Cardiac muscle cell (in vitro differentiated cells and primary cell): ENCODE measurements at regions not wholly inside any gene's neighbourhood (a gene's known extent, or its start where the extent isn't known, plus 50 kb on each side); places are given as distances from the start of the nearest gene placed in this dataset.
"Not testable (repeated sequence)": the region's sequence is repeated elsewhere in the genome, so short reads cannot be mapped to it uniquely, and the experiment has no call there.

Source experiments
- DNase-seq, 2 donors: peaks; one replicate each; pipeline versions ENCODE4 v3.0.0 to v3.0.0-alpha.2; 2010 to 2017; ENCODE audit warnings: low read depth in 1 of 2, low spot score in 1 of 2
- H3K27ac ChIP-seq: fragments of 200-600 bp; sonication (generic); 2 replicates; pipeline ENCODE4 v1.5.1; 2016
- H3K27me3 ChIP-seq: fragments of 200-600 bp; sonication (generic); 2 replicates; pipeline ENCODE4 v1.6.0; 2016; ENCODE audit warnings: control low read depth
- H3K36me3 ChIP-seq: fragments of 200-600 bp; sonication (generic); 2 replicates; pipeline ENCODE4 v1.5.1; 2016; ENCODE audit warnings: control low read depth
- H3K4me1 ChIP-seq: fragments of 200-600 bp; sonication (generic); 2 replicates; pipeline ENCODE4 v1.8.1; 2017; ENCODE audit warnings: low read depth, mild to moderate bottlenecking, mixed run types
- H3K4me3 ChIP-seq: fragments of 200-600 bp; sonication (generic); 2 replicates; pipeline ENCODE4 v1.5.1; 2016; ENCODE audit warnings: mild to moderate bottlenecking
- H3K9me3 ChIP-seq: fragments of 200-600 bp; sonication (generic); 2 replicates; pipeline ENCODE4 v1.5.1; 2017; ENCODE audit warnings: low read depth, mild to moderate bottlenecking, control low read depth
- TF ChIP-seq, protein P1 (sequence below): IDR thresholded peaks from 2 replicates; pipeline ENCODE4 v1.5.1; 2012; ENCODE audit warnings: low read depth, mild to moderate bottlenecking, low read length

DNA sequence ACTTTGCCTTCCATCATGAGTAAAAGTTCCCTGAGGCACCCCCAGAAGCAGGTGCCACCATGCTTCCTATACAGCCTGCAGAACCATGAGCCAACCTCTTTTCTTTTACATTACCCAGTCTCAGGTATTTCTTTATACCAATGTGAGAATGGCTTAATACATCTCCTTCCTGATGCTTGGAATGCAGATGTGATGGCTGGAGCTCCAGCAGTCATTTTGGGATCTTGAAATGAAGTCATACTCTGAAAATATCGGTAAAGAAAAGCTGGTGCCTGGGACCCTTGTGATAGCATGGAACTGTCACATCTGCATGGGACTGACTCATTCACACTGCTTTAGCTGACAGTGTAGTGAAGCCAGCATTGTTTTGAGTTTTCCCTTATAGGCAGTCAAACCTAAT, 634.5 kb upstream of the NRP1 start:
- TF ChIP-seq, protein P1, sequence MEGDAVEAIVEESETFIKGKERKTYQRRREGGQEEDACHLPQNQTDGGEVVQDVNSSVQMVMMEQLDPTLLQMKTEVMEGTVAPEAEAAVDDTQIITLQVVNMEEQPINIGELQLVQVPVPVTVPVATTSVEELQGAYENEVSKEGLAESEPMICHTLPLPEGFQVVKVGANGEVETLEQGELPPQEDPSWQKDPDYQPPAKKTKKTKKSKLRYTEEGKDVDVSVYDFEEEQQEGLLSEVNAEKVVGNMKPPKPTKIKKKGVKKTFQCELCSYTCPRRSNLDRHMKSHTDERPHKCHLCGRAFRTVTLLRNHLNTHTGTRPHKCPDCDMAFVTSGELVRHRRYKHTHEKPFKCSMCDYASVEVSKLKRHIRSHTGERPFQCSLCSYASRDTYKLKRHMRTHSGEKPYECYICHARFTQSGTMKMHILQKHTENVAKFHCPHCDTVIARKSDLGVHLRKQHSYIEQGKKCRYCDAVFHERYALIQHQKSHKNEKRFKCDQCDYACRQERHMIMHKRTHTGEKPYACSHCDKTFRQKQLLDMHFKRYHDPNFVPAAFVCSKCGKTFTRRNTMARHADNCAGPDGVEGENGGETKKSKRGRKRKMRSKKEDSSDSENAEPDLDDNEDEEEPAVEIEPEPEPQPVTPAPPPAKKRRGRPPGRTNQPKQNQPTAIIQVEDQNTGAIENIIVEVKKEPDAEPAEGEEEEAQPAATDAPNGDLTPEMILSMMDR = no peak
- Histone ChIP-seq H3K27ac (no peak overlapping the region), H3K27me3 (no peaks in the 10 kb centered on the region), H3K4me3 (no peak overlapping the region), H3K36me3 (no peaks in the 10 kb centered on the region), H3K9me3 (no peaks in the 10 kb centered on the region), H3K4me1 (peaks cover 7% of the 10 kb centered on the region)
- no peak for DNase-seq

DNA sequence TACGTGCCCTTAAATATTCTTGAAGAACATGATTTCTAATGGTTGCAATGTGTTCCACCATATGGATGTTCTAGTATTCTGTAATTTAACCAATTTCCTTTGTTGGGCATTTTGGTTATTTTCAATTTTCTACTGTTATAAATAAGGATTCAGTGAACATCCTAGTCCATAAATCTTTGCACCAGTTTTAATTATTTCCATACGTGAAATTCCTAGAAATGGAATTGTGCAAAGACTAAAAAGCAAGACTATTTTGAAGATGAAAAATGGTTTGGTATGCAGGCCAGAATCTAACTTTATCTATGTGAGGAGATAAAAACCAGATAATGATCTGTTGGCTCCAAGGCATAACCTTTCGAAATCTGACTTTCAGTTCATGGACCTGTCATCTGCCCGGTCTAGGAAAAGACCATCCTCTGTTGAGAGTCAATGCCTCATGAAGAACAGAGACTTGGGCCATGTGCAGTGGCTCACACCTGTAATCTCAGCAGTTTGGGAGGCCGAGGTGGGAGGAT, 633.2 kb upstream of the NRP1 start:
- Histone ChIP-seq H3K27ac (no peak overlapping the region), H3K4me3 (no peak overlapping the region), H3K9me3 (no peaks in the 10 kb centered on the region), H3K27me3 (no peaks in the 10 kb centered on the region), H3K4me1 (no peaks in the 10 kb centered on the region), H3K36me3 (no peaks in the 10 kb centered on the region)
- DNase-seq = no peak
- TF ChIP-seq, protein P1 = no peak

DNA sequence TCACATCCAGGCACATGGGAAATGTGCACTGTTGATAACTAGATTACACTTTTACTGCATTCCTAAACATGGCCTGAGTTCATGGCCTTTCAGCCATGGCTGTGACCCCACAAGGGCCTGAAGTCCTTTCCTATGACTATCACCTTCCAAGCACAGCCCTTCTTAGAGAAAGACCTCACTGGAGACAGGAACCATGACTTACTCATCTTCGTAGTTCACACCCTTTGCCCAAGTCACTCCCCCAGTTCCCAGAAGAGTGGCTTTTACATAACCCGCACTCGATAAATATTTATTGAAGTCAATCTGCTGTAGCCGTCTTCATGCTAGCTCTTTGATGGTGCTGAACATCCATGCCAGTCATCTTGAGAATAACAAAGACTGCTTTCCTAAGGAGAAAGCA, 632.5 kb upstream of the NRP1 start:
- no peaks in the 10 kb centered on the region for H3K27me3 ChIP-seq
- TF ChIP-seq, protein P1 = no peak
- no peak overlapping the region for H3K27ac ChIP-seq
- H3K36me3 ChIP-seq = no peaks in the 10 kb centered on the region
- H3K4me3 ChIP-seq = no peak overlapping the region
- DNase-seq = no peak
- no peaks in the 10 kb centered on the region for H3K9me3 ChIP-seq
- no peaks in the 10 kb centered on the region for H3K4me1 ChIP-seq

DNA sequence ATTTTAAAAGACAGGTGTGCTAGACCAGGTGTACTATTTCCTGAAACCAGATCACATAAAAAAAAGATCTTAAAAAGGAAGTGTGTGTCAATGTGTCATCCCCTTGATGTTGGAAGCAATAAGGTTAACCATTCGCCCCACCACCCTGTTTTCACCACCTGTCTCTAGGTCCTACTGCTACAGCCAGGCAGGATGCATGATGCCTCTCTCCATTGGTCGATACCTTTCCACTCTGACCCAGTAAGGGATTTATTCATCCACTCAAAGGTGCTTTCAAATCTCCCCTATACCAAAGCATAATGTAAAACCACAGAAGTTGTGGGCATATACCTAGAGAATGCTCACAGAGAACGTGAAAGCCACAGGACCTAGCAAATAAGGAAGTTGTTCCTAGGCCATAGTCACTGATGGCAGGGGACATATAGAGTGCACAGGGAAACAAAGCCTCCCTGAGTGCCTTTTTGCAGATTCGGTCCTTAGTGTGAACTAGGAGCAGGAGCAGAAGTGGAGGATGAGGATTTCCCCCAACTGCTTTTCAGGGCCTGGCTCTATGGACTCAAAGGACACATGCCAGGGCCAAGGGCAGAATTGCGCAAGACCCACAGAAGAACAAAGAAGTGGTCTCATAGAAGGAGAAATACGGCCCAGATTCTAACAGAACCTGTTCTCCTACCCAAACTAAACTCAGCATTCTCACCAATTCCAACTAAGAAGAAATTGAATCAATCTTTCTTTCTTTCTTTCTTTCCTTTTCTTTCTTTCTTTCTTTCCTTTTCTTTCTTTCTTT, 631.5 kb upstream of the NRP1 start:
- TF ChIP-seq, protein P1 = no peak
- no peak for DNase-seq
- Histone ChIP-seq H3K36me3 (no peaks in the 10 kb centered on the region), H3K9me3 (no peaks in the 10 kb centered on the region), H3K4me1 (no peaks in the 10 kb centered on the region), H3K27ac (no peak overlapping the region), H3K4me3 (no peak overlapping the region), H3K27me3 (no peaks in the 10 kb centered on the region)

DNA sequence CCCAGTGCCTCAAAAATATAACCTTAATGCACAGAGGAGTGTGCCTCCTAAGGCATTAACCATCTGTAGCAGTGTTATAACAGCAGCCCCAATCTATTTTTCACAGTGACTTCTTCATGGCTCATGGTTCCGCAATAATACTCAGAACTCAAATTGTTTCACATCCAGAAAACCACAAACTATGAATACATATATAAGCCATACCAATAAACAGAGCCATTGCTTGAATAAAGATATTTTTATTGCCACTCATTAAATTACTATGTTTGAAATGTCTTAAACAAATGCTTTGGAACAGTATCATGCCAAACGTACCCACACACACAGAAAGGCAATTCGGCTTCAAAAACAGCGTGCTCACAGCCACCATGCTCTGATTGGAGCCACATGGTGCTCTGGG, 629.3 kb upstream of the NRP1 start:
- Histone ChIP-seq H3K27me3 (no peaks in the 10 kb centered on the region), H3K36me3 (no peaks in the 10 kb centered on the region), H3K4me3 (no peak overlapping the region), H3K9me3 (no peaks in the 10 kb centered on the region), H3K4me1 (no peaks in the 10 kb centered on the region), H3K27ac (no peak overlapping the region)
- TF ChIP-seq, protein P1 = no peak
- DNase-seq = no peak

DNA sequence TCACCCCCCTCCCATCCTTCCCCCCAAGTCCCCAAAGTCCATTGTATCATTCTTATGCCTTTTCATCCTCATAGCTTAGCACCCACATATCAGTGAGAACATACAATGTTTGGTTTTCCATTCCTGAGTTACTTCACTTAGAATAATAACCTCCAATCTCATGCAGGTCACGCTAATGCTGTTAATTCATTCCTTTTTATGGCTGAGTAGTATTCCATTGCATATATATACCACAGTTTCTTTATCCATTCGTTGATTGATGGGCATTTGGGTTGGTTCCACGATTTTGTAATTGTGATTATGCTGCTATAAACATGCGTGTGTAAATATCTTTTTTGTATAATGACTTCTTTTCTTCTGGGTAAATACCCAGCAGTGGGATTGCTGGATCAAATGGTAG, 621.9 kb upstream of the NRP1 start:
- not testable (repeated sequence) for DNase-seq, H3K27ac ChIP-seq, H3K4me3 ChIP-seq, H3K36me3 ChIP-seq, H3K27me3 ChIP-seq, H3K4me1 ChIP-seq, H3K9me3 ChIP-seq
